ENCODE measurements at regions not wholly inside any gene's neighbourhood (a gene's known extent, or its start where the extent isn't known, plus 50 kb on each side); places are given as distances from the start of the nearest gene placed in this dataset.

GRCh38 chr17:77746896-77747554 is 211.5 kb upstream of the TNRC6C start:
- TF ChIP-seq CTCF (conservative IDR thresholded peaks at IDR 0.05 in 1 of 2, IDR thresholded peaks at IDR 0.05 in 1 of 2; ENCODE audit: low read depth in 1 of 2, low read length in 2 of 2) = no peak
- TF ChIP-seq EZH2 (IDR thresholded peaks at IDR 0.05; ENCODE audit: low read length, missing control alignments) = no peak
